ENCODE measurements at regions not wholly inside any gene's neighbourhood (a gene's known extent, or its start where the extent isn't known, plus 50 kb on each side); places are given as distances from the start of the nearest gene placed in this dataset.
"Not testable (repeated sequence)": the region's sequence is repeated elsewhere in the genome, so short reads cannot be mapped to it uniquely, and the experiment has no call there.

GRCh38 chr18:4921548-4921947 is 275.5 kb downstream of the AKAIN1 start:
- no peaks in the 10 kb centered on the region for H3K9me3 ChIP-seq (replicated peaks; ENCODE audit: insufficient read depth, low read length)
- H3K27ac ChIP-seq (ENCODE audit: low read length) = no peak overlapping the region
- no peak for TF ChIP-seq EZH2phosphoT487 (IDR thresholded peaks at IDR 0.05; ENCODE audit: low read length)
- no peak for DNase-seq
- H3K9me2 ChIP-seq (replicated peaks; ENCODE audit: insufficient read depth, low read length) = no peaks in the 10 kb centered on the region
- H3K4me1 ChIP-seq (ENCODE audit: low read length) = no peaks in the 10 kb centered on the region
- no peak overlapping the region for H3K4me3 ChIP-seq (ENCODE audit: low read length)
- no peaks in the 10 kb centered on the region for H3F3A ChIP-seq (ENCODE audit: insufficient read depth, low read length)
- no peaks in the 10 kb centered on the region for H3K79me2 ChIP-seq (ENCODE audit: low read length)
- H3K4me2 ChIP-seq (ENCODE audit: low read depth, low read length) = no peak overlapping the region
- no peaks in the 10 kb centered on the region for H3K36me3 ChIP-seq (replicated peaks; ENCODE audit: insufficient read depth, low read length)
- H2AFZ ChIP-seq (ENCODE audit: low read length) = no peak overlapping the region
- no peaks in the 10 kb centered on the region for H4K20me1 ChIP-seq (ENCODE audit: insufficient read depth, low read length)
- no peak overlapping the region for H3K9ac ChIP-seq (ENCODE audit: low read length)
- no peaks in the 10 kb centered on the region for H3K27me3 ChIP-seq (replicated peaks; ENCODE audit: insufficient read depth, low read length)

GRCh38 chr18:4917509-4917908 is 279.5 kb downstream of the AKAIN1 start:
- not testable (repeated sequence) for H4K20me1 ChIP-seq (ENCODE audit: insufficient read depth, low read length); H3F3A ChIP-seq (ENCODE audit: insufficient read depth, low read length); H3K27me3 ChIP-seq (replicated peaks; ENCODE audit: insufficient read depth, low read length); H3K79me2 ChIP-seq (ENCODE audit: low read length); H3K36me3 ChIP-seq (replicated peaks; ENCODE audit: insufficient read depth, low read length); DNase-seq; H3K4me3 ChIP-seq (ENCODE audit: low read length); H3K4me2 ChIP-seq (ENCODE audit: low read depth, low read length); H3K27ac ChIP-seq (ENCODE audit: low read length); H3K9ac ChIP-seq (ENCODE audit: low read length); H2AFZ ChIP-seq (ENCODE audit: low read length); H3K9me2 ChIP-seq (replicated peaks; ENCODE audit: insufficient read depth, low read length); H3K9me3 ChIP-seq (replicated peaks; ENCODE audit: insufficient read depth, low read length); H3K4me1 ChIP-seq (ENCODE audit: low read length)

- Histone ChIP-seq H3K36me3 (replicated peaks; ENCODE audit: insufficient read depth, low read length) (no peaks in the 10 kb centered on the region), H2AFZ (ENCODE audit: low read length) (no peak overlapping the region), H3K4me2 (ENCODE audit: low read depth, low read length) (no peak overlapping the region), H3F3A (ENCODE audit: insufficient read depth, low read length) (no peaks in the 10 kb centered on the region), H3K27me3 (replicated peaks; ENCODE audit: insufficient read depth, low read length) (no peaks in the 10 kb centered on the region), H3K9me2 (replicated peaks; ENCODE audit: insufficient read depth, low read length) (no peaks in the 10 kb centered on the region), H3K4me1 (ENCODE audit: low read length) (no peaks in the 10 kb centered on the region), H4K20me1 (ENCODE audit: insufficient read depth, low read length) (no peaks in the 10 kb centered on the region), H3K27ac (ENCODE audit: low read length) (no peak overlapping the region), H3K79me2 (ENCODE audit: low read length) (no peaks in the 10 kb centered on the region), H3K4me3 (ENCODE audit: low read length) (no peak overlapping the region), H3K9ac (ENCODE audit: low read length) (no peak overlapping the region), H3K9me3 (replicated peaks; ENCODE audit: insufficient read depth, low read length) (no peaks in the 10 kb centered on the region)
- TF ChIP-seq EZH2 (optimal IDR thresholded peaks at IDR 0.05; ENCODE audit: low read depth, low read length) = no peak
- TF ChIP-seq EZH2phosphoT487 (IDR thresholded peaks at IDR 0.05; ENCODE audit: low read length) = no peak
- no peak for TF ChIP-seq CTCF (IDR thresholded peaks at IDR 0.05; ENCODE audit: low read length)
- no peak for DNase-seq
Measured at GRCh38 chr18:4908328-4908727, 288.7 kb downstream of the AKAIN1 start.

GRCh38 chr18:4906856-4907255 is 290.2 kb downstream of the AKAIN1 start:
- Histone ChIP-seq H3K79me2 (ENCODE audit: low read length) (no peaks in the 10 kb centered on the region), H3F3A (ENCODE audit: insufficient read depth, low read length) (no peaks in the 10 kb centered on the region), H3K4me1 (ENCODE audit: low read length) (no peaks in the 10 kb centered on the region), H3K27me3 (replicated peaks; ENCODE audit: insufficient read depth, low read length) (no peaks in the 10 kb centered on the region), H4K20me1 (ENCODE audit: insufficient read depth, low read length) (no peaks in the 10 kb centered on the region), H3K9me3 (replicated peaks; ENCODE audit: insufficient read depth, low read length) (no peaks in the 10 kb centered on the region), H3K9ac (ENCODE audit: low read length) (no peak overlapping the region), H2AFZ (ENCODE audit: low read length) (no peak overlapping the region), H3K36me3 (replicated peaks; ENCODE audit: insufficient read depth, low read length) (no peaks in the 10 kb centered on the region), H3K9me2 (replicated peaks; ENCODE audit: insufficient read depth, low read length) (no peaks in the 10 kb centered on the region), H3K4me3 (ENCODE audit: low read length) (no peak overlapping the region), H3K27ac (ENCODE audit: low read length) (no peak overlapping the region), H3K4me2 (ENCODE audit: low read depth, low read length) (no peak overlapping the region)
- no peak for DNase-seq
- no peak for TF ChIP-seq EZH2phosphoT487 (IDR thresholded peaks at IDR 0.05; ENCODE audit: low read length)
- no peak for TF ChIP-seq CTCF (IDR thresholded peaks at IDR 0.05; ENCODE audit: low read length)
- TF ChIP-seq EZH2 (optimal IDR thresholded peaks at IDR 0.05; ENCODE audit: low read depth, low read length) = no peak
